Ascending aorta (tissue), 2 donors: ENCODE measurements at regions not wholly inside any gene's neighbourhood (a gene's known extent, or its start where the extent isn't known, plus 50 kb on each side); places are given as distances from the start of the nearest gene placed in this dataset.

ENCODE experiments used
- DNase-seq, 2 donors: peaks; one replicate each; pipeline ENCODE4 v3.0.0-alpha.2; 2019; ENCODE audit warnings: low spot score in 2 of 2
- H3K27ac ChIP-seq, 2 donors: fragments of 200-600 bp; sonication (generic); one replicate each; pipeline ENCODE4 v1.5.1; 2016 to 2017; ENCODE audit warnings: mild to moderate bottlenecking in 1 of 2
- H3K27me3 ChIP-seq: fragments of 200-600 bp; sonication (generic); one replicate; pipeline ENCODE4 v1.5.1; 2017
- H3K36me3 ChIP-seq, 2 donors: fragments of 200-600 bp; sonication (generic); one replicate each; pipeline ENCODE4 v1.5.1; 2016
- H3K4me1 ChIP-seq, 2 donors: fragments of 200-600 bp; sonication (generic); one replicate each; pipeline ENCODE4 v1.5.1; 2016 to 2017; ENCODE audit warnings: mild to moderate bottlenecking in 1 of 2
- H3K4me3 ChIP-seq, 2 donors: fragments of 200-600 bp; sonication (generic); one replicate each; pipeline ENCODE4 v1.5.1; 2016 to 2017; ENCODE audit warnings: mild to moderate bottlenecking in 1 of 2
- H3K9me3 ChIP-seq, 2 donors: fragments of 200-600 bp; sonication (generic); one replicate each; pipeline ENCODE4 v1.5.1; 2016
- intact Hi-C: fragments of 100-400 bp; cut with DNase I; formaldehyde crosslinking; loops from one replicate; pipeline ENCODE4 v1.15.1; 2023
- TF ChIP-seq, protein P1 (sequence below), 3 experiments: fragments of 200-600 bp in 2 of 3; fragments of 450-650 bp in 1 of 3; sonication (generic) in 2 of 3; IDR thresholded peaks; one replicate each; pipeline ENCODE4 v1.5.1; 2016 to 2019; ENCODE audit warnings: antibody characterized with exemption in 3 of 3, mild to moderate bottlenecking in 1 of 3, moderate library complexity in 1 of 3

DNA sequence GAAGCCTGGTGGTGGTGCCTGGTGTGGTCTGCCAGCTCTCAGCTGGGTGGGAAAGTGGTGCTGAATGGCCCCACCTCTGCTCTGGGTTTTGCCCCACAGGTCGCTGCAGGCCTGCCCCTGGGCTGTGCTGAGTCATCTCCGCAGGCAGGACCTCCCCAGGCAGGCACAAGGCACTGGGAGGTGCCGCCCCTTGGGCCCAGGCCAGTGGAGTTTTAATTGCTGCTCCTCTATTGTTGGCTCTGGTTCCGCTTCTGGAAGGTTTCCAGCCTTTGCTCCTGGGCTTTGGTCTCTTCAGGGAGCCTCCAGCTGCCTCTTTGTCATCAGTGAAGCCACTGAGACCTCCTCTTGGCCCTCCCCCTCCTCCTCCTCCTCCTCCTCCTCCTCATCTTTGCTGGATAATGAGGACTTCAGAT is 180.3 kb upstream of the GRB10 start:
- no peak for DNase-seq
- H3K9me3 ChIP-seq: peaks cover 0 to 2% of the 10 kb centered on the region in 2 donors
- H3K27me3 ChIP-seq: no peaks in the 10 kb centered on the region
- no peak overlapping the region for H3K27ac ChIP-seq
- no peaks in the 10 kb centered on the region for H3K4me1 ChIP-seq
- intact Hi-C loops: no loop called here
- H3K36me3 ChIP-seq: no peaks in the 10 kb centered on the region
- TF ChIP-seq, protein P1, sequence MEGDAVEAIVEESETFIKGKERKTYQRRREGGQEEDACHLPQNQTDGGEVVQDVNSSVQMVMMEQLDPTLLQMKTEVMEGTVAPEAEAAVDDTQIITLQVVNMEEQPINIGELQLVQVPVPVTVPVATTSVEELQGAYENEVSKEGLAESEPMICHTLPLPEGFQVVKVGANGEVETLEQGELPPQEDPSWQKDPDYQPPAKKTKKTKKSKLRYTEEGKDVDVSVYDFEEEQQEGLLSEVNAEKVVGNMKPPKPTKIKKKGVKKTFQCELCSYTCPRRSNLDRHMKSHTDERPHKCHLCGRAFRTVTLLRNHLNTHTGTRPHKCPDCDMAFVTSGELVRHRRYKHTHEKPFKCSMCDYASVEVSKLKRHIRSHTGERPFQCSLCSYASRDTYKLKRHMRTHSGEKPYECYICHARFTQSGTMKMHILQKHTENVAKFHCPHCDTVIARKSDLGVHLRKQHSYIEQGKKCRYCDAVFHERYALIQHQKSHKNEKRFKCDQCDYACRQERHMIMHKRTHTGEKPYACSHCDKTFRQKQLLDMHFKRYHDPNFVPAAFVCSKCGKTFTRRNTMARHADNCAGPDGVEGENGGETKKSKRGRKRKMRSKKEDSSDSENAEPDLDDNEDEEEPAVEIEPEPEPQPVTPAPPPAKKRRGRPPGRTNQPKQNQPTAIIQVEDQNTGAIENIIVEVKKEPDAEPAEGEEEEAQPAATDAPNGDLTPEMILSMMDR (IDR thresholded peaks at IDR 0.05): no peak
- H3K4me3 ChIP-seq: no peak overlapping the region

DNA sequence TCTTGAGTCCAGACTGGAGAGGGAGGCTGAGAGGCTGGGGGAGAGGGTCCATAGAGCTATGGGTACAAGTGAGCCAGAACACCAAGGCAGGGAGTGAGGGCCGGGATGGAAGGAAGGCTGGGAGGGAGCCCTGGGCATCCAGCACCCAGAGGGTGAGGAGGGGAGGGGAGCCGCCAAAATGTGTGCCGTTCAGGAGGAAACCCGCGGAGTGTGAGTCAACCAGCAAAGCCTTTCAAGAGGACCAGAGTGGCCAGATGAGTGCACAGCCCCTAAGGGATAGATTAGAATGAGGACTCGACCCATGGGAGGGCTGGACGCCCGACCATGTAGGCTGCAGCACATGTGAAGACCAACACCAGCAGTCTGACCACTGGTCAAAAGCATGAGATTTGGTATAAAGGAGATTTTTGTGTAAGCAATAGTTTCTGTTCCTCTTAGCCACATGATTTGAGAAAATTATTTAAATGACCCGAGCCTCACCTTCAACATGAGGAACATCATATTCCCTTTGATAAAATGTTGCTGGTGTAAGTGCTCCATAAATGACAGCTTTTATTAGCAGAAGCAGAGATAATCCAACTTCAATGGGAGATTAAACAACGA is 179.7 kb upstream of the GRB10 start:
- TF ChIP-seq, protein P1 (IDR thresholded peaks at IDR 0.05): no peak
- Histone ChIP-seq H3K4me1 (no peaks in the 10 kb centered on the region), H3K9me3 (no peaks in the 10 kb centered on the region), H3K4me3 (no peak overlapping the region), H3K27ac (no peak overlapping the region), H3K36me3 (no peaks in the 10 kb centered on the region), H3K27me3 (no peaks in the 10 kb centered on the region)
- intact Hi-C loops: no loop called here
- DNase-seq: no peak

DNA sequence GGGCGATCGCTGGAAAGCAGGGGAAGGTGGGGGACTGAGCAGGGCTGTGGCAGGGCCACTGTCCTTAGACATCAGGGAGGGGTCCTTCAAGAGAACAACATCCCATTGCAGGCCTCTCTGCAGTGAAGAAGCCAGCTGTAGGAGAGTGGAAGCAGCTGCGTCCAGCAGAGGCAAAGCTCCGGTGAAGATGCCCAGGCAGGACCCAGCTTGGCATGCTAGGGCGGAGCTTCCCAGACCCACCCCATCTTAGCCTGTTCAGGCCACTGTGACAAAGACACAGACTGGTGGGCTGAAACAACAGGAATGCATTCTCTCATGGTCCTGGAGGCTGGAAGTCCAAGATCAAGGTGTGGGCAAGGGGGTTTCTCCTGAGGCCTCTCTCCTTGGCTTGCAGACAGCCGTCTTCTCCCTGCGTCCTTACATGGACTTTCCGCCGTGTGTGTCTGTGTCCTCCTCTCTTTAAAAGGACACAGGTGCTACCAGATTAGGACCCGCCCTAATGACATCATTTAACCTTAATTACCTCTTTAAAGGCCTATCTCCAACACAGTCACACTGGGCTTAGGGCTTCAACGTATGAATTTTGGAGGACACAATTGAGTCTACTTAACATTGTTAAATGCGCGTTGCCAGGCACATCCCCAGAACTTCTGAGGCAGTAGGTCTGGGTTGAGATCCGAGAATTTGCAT is 178.1 kb upstream of the GRB10 start:
- no peaks in the 10 kb centered on the region for H3K36me3 ChIP-seq
- TF ChIP-seq, protein P1 (IDR thresholded peaks at IDR 0.05): no peak
- H3K4me3 ChIP-seq: no peak overlapping the region
- H3K4me1 ChIP-seq: no peaks in the 10 kb centered on the region
- intact Hi-C loops: no loop called here
- no peaks in the 10 kb centered on the region for H3K27me3 ChIP-seq
- no peak for DNase-seq
- no peaks in the 10 kb centered on the region for H3K9me3 ChIP-seq
- no peak overlapping the region for H3K27ac ChIP-seq

DNA sequence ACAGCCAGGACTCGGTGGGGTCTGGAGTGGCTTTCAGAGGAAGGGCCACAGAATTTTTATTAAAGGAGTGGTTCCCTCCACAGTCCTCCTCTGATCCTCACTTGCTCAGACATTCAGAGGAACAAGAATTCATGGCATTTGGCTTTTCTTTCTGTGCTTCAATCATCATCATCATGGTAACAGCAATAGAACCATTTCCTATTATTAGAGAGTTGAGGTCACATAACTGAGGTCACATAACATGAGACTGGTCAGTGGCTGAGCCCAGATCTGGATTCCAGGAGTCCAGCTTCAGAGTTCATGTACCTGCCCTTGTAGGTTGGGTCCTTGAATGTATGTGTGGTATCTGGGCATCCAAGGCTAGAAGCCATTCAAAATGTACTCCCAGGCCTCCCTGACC is 177.3 kb upstream of the GRB10 start:
- Histone ChIP-seq H3K4me3 (no peak overlapping the region), H3K9me3 (no peaks in the 10 kb centered on the region), H3K27me3 (no peaks in the 10 kb centered on the region), H3K36me3 (no peaks in the 10 kb centered on the region), H3K27ac (no peak overlapping the region), H3K4me1 (no peaks in the 10 kb centered on the region)
- TF ChIP-seq, protein P1 (IDR thresholded peaks at IDR 0.05): no peak
- no peak for DNase-seq
- intact Hi-C loops: no loop called here

DNA sequence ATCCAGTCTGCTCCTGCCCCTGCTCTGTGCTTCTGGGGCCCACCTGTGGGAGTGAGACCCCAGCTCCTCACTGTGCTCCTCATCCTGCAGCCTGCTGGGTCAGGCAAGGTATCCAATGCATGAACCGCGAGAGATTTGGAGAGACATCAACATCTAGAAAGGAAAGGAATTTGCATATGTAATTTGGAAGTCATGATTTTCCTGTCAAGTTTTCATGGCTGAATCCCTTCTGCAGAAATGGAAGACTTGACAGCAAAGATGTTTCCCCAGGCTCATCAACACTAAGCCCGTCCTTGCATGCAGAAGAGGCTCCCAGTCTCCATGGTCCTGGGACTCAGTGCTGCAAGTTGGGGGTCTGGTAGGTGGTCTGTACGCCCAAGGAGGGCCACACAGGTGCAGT is 176.9 kb upstream of the GRB10 start:
- intact Hi-C loops: no loop called here
- no peaks in the 10 kb centered on the region for H3K9me3 ChIP-seq
- H3K27me3 ChIP-seq: no peaks in the 10 kb centered on the region
- no peaks in the 10 kb centered on the region for H3K36me3 ChIP-seq
- H3K27ac ChIP-seq: no peak overlapping the region
- no peak overlapping the region for H3K4me3 ChIP-seq
- DNase-seq: no peak
- no peaks in the 10 kb centered on the region for H3K4me1 ChIP-seq
- TF ChIP-seq, protein P1 (IDR thresholded peaks at IDR 0.05): no peak
